SIG-M5 treated with dmso at 0.1 percent for 504 hours (cell line): ENCODE measurements at regions not wholly inside any gene's neighbourhood (a gene's known extent, or its start where the extent isn't known, plus 50 kb on each side); places are given as distances from the start of the nearest gene placed in this dataset.

Experiments
- DNase-seq: peaks from one replicate; lab custom pipeline; 2025; ENCODE audit not compliant: unreplicated experiment; lab: John Stamatoyannopoulos, UW

- no peak for DNase-seq
Measured at GRCh38 chr7:16235147-16236114, 185.9 kb downstream of the CRPPA start.

GRCh38 chr7:16234493-16235146 lies 186.7 kb downstream of the CRPPA start:
- DNase-seq = no peak

- no peak for DNase-seq
Measured at GRCh38 chr7:16233517-16233916, 187.8 kb downstream of the CRPPA start.

- DNase-seq = no peak
Measured at GRCh38 chr7:16232273-16232672, 189.1 kb downstream of the CRPPA start.

- no peak for DNase-seq
Measured at GRCh38 chr7:16223963-16224707, 197.2 kb downstream of the CRPPA start.

- DNase-seq = no peak
Measured at GRCh38 chr7:16212610-16213009, 208.7 kb downstream of the CRPPA start.

GRCh38 chr7:16212032-16212431 lies 209.3 kb downstream of the CRPPA start:
- no peak for DNase-seq

- DNase-seq = no peak
Measured at GRCh38 chr7:16211402-16211925, 209.9 kb downstream of the CRPPA start.

GRCh38 chr7:16210171-16210570 lies 211.2 kb downstream of the CRPPA start:
- DNase-seq = no peak

- DNase-seq = no peak
Measured at GRCh38 chr7:16207321-16207720, 214.0 kb downstream of the CRPPA start.

- DNase-seq = no peak
Measured at GRCh38 chr7:16205466-16205865, 215.9 kb downstream of the CRPPA start.

GRCh38 chr7:16204953-16205352 lies 216.4 kb downstream of the CRPPA start:
- DNase-seq = no peak

GRCh38 chr7:16203065-16203464 lies 218.3 kb downstream of the CRPPA start:
- DNase-seq = no peak

- no peak for DNase-seq
Measured at GRCh38 chr7:16202303-16202702, 219.0 kb downstream of the CRPPA start.

GRCh38 chr7:16200591-16200990 lies 220.7 kb downstream of the CRPPA start:
- no peak for DNase-seq

- no peak for DNase-seq
Measured at GRCh38 chr7:16193631-16194030, 227.7 kb downstream of the CRPPA start.

GRCh38 chr7:16189026-16189715 lies 232.2 kb downstream of the CRPPA start:
- DNase-seq = no peak

GRCh38 chr7:16187131-16187530 lies 234.2 kb downstream of the CRPPA start:
- no peak for DNase-seq

GRCh38 chr7:16178585-16178984 lies 242.8 kb downstream of the CRPPA start:
- DNase-seq = no peak

- DNase-seq = no peak
Measured at GRCh38 chr7:16178092-16178491, 243.2 kb downstream of the CRPPA start.

GRCh38 chr7:16174253-16174652 lies 247.1 kb downstream of the CRPPA start:
- DNase-seq = no peak
